Stimulated activated CD8-positive, alpha-beta memory T cell treated with anti-CD3 and anti-CD28 coated beads, Interleukin-4, amount 100 ng/mL, for 48 hours (primary cell): ENCODE measurements at regions not wholly inside any gene's neighbourhood (a gene's known extent, or its start where the extent isn't known, plus 50 kb on each side); places are given as distances from the start of the nearest gene placed in this dataset.
A peak's percentile ranks its signal among the peaks of the same experiment; 100 is the strongest.
"Not testable (repeated sequence)": the region's sequence is repeated elsewhere in the genome, so short reads cannot be mapped to it uniquely, and the experiment has no call there.

Experiments used
- DNase-seq: peaks from one replicate; pipeline ENCODE4 v3.0.0-alpha.2; 2020

DNA sequence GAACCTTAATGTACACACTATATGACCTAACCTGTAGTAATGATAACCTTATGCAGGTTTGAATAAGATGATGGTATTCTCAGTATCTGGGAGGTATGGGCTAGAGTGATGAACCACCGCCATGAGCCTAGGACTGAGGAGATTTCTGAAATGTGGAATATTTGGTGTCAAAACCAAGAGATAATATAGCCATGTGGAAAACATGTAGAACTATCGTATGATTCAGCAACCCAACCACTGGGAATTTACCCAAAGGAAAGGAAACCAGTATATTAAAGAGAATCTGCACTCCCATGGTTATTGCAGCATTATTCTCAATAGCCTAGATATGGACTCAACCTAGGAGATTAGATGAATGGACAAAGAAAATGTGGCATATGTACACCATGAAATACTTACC is 271.7 kb upstream of the BTG1 start:
- no peak for DNase-seq

DNA sequence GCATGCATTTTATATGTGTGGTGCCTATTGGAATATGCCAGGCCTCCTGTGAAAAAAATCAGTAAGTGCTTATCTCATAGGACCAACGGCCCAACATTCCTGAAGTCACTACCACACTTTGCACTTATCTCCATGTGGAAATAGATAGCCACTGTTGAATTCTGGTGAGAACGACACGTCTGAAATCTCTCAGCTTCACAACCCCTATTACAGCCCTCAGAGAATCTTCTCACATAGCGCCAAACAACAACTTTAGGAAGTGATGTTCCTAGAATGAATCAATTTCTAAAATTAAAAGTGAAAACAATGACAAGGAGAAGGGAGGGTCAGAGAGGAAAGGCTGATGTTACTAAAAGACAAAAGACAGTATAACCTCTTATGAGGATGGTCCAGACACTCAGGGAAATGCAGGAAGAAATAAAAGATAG is 270.8 kb upstream of the BTG1 start:
- DNase-seq: no peak

DNA sequence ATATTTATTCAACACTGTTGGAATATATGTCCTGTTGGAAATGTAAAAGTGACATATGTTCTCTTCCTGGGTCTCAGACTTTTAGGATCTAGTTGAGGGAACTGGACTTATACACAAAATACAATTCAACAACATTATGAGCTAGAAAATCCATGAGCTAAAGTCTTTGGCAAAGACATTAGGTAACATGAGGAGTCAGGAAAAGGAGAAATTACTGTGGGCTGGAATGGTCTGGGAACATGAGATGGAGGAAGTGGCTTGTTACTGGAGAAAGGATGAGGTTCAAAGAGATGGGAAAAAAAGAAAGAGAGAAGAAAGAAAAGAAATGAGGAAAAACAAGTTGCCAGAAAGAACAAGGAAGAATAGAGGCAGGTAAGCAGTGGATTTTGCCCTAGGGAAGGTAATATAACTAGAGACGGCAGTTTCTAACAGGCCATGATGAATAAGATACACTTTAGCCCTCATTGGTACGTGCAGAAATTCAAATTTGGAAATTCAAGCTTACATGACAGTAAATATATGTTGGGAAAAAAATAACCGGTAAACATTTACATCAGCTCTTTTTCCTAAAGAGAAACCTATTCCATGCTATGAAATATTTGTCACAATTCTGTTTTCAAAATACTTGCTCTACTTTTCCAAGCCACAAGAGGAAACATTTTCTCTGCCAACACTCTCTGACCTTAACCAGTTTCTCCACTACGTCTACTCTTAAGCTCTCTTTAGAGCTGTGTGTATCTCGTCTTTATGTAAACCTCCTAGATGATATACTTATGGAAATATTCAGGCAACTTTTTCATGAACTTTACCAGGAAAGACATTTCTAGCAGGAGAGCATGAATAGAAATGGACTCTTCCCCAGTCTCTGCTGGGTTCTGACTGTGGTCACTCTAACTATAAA is 268.8 kb upstream of the BTG1 start:
- DNase-seq: no peak

DNA sequence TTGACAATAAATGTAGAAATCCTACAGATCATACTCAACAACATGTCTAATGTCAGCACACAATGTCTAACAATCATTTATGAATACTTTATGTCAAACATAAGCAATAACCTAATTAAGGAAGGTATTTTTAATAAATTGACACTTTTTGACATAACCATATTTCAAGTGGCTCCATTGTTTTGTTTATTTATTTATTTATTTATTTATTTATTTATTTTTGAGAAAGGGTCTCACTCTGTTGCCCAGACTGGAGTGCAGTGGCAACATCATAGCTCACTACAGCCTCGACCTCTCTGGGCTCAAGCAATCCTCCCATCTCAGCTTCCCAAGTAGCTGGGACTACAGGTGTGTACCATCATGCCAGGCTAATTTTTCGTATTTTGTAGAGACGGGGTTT is 267.6 kb upstream of the BTG1 start:
- no peak for DNase-seq

DNA sequence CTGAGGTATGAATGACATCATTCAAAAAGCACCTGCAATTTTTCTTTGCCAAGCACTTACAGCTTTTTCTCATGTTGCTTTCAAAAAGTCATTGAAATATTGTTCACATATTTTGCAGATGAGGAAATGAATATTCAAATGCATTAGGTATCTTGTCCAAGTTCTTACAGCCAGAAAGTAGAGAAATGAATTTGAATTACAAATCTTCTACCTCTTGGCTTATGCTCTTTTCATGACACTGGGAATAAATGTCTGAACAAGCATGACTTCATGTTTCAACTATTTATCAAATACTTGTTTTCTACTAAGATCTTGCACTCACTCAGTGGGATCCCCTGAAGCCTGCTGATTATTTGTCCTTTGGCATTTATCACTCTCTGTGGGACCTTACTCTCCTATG is 267.2 kb upstream of the BTG1 start:
- no peak for DNase-seq

DNA sequence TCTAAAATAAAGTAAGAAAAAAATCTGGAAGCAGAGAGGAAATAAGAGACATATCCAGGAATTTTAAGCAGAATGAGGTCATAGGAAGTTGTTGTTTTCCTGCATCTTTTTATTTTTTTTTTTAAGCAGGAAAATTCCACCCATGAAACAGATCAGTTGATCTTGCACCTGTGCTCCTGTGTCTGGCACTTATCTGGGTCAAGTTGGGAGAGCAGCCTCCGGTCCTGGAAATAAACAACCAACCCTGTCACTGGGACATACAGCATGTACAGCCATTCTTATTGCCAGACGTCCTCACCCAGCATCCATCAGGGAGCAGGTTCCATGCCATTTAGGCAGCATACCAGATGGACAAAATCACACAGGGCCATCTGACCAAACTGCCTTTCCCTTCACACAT is 266.0 kb upstream of the BTG1 start:
- DNase-seq: no peak

DNA sequence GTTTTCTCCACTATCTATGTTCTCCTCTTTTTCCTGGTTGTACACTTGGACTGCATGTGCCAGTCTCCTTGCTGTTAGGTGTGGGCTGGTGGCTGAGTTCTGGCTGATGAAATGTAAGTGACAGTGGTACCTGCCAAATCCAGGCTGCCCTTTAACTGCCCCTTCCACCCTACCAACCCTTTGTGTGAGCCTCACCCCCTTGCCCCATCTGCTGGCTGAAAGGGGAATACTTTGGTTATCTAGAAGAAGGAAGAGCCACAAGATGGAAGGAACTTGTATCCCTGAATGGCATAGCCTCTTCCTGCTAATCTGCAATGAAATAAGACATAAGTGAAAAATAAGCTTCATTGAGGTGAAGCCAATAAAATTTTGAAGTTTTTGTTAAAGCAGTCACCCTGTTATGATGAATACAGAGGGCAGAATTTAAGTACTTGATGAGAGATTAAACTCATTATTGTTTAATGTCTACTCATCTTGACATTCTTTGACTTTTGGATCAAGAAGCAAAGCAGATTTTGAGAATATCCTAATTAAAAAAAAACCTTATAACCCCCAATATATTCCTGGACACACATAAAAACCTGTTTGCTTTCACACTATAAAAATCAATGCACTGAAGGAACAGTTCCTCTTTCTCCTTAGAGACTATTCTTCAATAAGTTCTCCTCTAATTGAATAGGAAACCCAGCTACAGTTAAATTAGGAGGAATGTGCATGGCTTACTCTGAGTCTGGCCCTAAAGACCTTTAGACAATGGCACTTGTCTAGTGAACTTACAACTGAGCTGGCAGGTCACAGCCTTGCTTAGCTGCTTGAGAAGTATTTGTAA is 262.6 kb upstream of the BTG1 start:
- peak; percentile 70 for DNase-seq

DNA sequence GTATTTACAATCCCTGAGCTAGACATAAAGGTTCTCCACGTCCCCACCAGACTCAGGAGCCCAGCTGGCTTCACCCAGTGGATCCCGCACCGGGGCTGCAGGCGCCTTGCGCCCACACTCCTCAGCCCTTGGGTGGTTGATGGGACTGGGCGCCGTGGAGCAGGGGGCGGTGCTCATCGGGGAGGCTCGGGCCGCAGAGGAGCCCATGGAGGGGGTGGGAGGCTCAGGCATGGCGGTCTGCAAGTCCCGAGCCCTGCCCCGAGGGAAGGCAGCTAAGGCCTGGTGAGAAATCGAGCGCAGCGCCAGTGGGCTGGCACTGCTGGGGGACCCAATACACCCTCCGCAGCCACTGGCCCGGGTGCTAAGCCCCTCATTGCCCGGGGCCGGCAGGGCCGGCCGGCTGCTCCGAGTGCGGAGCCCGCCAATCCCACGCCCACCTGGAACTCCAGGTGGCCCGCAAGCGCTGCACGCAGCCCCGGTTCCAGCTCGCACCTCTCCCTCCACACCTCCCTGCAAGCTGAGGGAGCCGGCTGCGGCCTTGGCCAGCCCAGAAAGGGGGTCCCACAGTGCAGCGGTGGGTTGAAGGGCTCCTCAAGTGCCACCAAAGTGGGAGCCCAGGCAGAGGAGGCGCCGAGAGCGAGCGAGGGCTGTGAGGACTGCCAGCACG is 260.9 kb upstream of the BTG1 start:
- not testable (repeated sequence) for DNase-seq

DNA sequence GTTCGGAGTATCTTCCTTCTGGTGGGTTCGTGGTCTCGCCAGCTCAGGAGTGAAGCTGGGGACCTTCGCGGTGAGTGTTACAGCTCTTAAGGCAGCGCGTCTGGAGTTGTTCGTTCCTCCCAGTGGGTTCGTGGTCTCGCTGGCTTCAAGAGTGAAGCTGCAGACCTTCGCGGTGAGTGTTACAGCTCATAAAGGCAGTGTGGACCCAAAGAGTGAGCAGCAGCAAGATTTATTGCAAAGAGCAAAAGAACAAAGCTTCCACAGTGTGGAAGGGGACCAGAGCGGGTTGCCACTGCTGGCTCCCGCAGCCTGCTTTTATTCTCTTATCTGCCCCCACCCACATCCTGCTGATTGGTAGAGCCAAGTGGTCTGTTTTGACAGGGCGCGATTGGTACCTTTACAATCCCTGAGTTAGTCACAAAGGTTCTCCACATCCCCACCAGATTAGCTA is 260.2 kb upstream of the BTG1 start:
- DNase-seq: peak; percentile 61

DNA sequence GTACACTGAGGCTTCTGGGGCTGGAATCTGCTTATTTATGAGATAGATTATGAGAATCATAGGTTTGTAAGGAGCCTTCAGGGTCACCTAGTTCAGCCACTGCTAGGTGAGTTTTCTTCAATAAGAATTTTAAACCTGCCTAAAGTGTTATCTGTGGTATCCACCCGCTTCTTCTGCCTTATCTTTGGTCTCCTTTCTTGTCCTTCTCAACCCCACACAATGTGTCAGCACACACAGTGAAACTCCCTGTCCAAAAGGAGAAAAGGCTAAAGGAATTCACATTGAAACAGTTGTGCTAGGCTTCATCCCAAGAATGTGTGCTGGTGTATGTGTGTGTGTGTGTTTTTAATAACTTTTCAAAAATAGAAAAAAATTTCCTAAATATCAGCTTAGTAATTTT is 259.3 kb upstream of the BTG1 start:
- DNase-seq: no peak

DNA sequence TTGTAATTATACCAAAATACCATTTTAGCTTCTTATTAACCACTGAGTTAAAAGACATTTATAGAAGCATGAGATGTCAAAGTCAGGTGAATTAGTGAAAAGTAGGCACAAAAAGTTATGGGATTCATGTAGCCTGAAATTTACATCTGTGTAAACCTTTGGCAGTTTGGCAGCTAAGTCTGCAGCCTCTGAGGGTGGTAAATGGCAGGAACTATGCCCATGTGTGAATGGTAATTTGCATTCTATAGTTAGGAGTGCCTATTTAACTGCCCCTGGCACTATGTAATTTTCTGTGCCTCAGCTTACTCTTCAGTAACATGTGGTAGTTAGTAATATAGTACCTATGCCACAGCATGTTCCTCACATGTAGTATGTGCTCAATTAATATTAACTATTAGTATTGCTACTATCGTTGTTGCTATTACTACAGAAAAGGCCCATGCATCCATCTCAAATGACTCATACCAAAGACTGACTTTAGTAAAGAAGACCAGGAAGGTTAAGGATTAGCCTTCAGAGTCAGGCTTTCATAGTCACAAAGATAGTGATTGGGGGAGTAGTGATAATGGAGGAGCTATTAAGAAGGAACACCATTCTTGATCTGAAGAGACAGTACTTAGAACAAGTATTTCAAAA is 258.7 kb upstream of the BTG1 start:
- DNase-seq: no peak

DNA sequence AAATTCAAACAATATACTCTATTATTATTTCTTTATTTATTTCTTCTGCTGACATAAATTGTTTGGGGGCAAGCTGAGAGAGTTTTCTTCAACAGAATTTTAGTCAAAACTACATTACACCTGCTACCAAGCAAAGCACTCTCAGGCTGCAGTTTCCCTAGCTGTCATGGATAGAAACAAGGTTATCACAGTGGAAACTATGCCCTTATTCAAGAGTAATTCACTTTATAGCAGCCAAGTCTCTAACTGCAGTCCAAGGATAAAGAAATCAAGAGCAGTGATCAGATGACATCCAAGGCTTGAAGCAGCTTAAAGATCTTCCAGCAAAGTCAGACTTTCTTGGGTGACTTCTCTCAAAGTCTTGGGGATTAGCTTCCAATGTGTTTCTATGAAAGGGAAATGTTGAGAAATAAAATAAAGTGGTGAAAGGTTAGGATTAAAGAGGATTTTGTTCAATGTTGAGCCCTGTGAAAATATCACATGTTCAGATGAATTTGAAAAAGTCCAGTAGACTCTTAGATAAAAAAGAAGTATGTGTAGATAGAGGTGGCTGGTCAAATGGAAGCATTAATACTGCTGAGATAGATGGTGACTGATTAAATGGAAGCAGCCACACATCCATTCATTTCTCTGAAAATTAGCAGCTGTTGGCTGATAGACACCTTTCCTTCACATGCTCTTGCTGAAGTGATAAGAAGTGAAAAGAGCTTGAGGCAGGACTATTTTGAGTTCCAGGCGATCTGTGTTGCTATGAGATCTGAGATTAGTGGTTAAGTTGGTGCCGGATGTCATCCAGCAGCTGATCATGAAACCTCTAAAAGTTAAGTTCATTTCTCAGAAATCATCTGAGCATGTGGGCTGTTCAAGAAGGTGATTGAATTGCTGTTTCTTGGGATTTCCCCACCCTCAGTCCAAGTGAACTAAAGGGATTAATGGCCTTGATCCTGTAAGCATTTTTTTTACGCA is 257.8 kb upstream of the BTG1 start:
- DNase-seq: peak; percentile 57

DNA sequence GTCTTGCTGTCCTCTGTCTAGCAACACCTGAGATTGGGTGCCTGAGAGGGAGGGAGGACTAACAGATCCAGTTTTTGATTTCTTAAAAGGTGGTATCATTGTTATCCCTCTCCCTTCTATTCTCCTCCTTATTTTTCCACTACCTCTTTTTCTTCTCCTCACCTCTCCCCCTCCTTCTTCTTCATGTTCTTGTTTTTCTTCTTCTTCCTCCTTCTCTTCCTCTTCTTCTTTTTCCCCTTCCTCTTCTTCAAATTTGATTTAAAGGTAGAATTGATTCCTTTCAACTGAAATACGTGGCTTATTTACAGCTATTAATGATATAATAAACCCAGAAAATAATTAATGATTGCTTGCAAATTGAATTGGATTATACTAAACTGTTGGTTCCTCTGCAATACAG is 256.8 kb upstream of the BTG1 start:
- no peak for DNase-seq

DNA sequence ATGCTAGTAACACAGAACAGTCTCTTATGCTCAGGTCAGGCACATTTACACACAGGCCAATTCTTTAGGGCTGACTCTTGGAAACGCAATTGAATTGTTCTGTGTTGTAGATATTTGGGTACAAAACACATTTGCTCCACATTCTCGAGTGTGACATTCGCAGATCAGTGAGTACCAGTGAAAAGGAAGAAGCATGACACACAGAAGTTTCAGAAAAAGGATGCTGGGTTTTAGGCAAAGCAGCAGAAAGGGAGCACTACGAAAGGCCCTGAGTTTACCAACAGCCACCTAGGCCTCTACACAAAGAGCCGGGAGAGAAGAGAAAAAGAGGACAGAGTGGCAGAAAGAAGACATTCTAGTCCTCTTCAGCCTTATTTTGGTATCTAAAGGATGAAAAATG is 254.4 kb upstream of the BTG1 start:
- DNase-seq: no peak

DNA sequence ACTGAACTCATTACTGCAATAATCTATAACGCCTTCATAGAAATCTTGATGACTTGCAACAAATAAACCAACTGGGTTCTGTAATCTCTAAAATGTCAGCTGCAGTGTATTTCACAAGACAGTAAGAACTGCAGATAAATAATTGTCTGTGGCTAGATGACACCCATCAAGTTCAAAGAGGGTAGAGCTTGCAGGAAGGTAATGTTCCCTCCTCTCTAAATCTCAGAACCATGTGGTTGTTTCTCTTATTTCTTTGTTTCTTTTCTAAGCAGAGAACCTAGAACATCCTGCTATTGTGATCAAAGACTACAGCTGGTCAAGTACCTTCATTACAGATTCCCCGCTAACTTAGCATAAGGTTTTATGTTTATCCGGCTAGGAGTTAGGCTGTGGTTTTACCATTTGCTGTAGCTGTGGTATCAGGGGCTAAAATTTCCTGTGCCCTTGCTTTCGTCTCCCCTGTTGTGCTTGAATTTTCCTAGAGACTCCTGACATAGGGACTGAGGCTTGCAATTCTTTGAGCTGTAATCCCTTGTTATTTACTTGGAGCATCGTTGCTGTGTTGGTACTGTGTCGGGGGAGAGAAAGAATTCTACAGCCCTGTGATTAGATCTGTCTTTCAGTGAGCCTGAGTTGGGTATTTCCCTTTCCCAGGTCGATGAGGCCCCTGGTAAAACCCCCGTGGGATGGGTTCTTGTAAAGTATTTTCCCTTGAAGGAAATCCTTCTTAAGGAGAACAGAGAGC is 253.1 kb upstream of the BTG1 start:
- peak; percentile 36 for DNase-seq

DNA sequence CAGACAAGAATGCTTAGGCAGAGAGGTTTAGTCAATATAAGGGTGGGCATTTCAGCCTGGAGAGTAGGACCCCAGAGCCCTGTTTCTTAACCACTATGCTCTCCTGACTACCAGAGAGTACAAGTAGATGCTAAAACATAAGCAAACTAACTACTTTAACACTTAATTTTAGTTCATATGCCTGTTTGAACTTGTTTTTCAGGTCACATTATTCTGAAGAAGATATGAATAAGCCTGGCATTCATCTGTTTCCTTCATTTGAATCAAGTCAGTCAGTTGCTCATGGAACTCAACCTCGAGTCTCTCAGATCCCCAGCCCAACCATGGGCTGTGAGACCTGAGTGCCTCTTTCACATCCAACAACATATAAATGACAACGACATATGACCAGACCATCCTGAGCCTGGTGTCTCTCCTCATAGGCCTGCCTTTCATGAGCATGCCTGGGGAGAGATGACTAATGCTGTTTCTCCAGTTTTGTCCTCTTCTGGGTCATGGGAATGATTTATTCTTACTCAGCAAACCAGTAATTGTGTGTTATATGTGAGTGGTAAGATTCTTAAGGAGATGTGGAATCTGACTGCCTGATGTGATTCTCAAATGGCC is 251.1 kb upstream of the BTG1 start:
- no peak for DNase-seq

DNA sequence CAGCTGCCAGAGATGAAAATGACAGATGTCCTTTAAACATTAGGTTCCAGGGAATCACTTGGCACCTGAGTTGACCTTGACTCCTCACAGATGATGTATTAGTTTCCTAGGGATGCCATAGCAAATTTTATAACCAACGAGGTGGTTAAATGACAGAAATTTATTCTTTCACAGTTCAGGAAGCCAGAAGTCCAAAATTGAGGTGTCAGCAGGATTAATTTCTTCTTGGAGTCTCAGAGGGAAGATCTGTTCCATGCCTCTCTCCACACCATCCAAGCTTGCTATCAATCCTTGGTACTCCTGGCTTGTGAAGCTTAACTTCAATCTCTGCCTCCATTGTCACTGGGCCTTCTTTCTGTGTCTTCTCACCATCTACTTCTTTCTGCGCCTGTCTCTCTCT is 249.7 kb upstream of the BTG1 start:
- no peak for DNase-seq

DNA sequence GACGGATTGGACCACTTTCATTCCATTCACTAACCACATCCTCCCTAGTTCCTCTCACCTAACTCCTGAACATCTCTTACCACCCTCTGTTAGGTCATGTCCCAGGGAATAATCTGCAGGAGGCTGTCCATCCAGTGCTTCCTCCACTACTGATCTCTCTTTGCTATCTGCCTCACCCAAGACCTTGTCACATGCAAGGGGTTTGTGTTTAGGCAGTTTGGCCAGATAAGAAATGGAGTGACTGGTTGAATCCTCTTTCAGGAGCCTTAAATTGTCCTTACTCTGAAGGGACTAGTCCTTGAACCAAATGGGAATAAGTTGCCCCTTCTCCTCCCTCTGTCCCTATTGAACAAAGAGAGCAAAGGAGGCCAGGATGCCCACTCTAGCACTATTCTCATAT is 249.2 kb upstream of the BTG1 start:
- DNase-seq: no peak

DNA sequence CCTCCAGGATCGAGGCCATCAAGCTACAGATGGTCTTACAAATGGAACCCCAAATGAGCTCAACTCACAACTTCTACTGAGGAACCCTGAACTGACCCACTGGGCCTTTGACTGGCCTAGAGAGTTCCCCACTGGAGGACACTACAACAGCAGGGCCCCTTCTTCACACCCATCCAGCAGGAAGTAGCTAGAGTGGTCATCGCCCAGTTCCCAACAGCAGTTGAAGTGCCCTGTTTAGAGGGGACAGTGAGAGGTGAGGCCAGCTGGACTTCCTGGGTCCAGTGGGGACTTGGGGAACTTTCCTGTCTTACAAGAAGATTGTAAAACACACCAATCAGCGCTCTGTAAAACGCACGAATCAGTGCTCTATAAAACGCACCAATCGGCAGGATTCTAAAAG is 247.9 kb upstream of the BTG1 start:
- peak; percentile 42 for DNase-seq

DNA sequence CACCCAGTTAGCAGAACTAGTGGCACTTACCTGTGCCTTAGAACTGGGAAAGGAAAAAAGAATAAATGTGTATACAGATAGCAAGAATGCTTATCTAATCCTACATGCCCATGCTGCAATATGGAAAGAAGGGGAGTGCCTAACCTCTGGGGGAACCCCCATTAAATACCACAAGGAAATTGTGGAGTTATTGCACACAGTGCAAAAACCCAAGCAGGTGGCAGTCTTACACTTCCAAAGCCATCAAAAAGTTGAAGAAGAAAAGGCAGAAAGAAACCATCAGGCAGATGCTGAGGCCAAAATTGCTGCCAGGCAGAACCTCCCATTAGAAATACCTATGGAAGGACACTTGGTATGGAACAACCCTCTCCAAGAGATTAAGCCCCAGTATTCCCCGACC is 246.1 kb upstream of the BTG1 start:
- not testable (repeated sequence) for DNase-seq

DNA sequence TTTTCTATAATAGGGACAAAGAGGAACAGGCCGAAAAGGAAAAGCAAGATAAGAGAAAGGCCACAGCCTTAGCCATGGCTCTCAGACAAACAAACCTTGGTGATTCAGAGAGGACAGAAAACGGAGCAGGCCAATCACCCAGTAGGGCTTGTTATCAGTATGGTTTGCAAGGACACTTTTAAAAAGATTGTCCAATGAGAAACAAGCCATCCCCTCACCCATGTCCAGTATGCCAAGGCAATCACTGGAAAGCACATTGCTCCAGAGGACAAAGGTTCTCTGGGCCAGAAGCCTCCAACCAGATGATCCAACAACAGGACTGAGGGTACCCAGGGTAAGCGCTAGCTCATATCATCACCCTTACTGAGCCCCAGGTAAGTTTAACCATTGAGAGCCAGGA is 243.8 kb upstream of the BTG1 start:
- DNase-seq: no peak
